NCI-H82 (cell line): ENCODE measurements at regions not wholly inside any gene's neighbourhood (a gene's known extent, or its start where the extent isn't known, plus 50 kb on each side); places are given as distances from the start of the nearest gene placed in this dataset.
"Not testable (repeated sequence)": the region's sequence is repeated elsewhere in the genome, so short reads cannot be mapped to it uniquely, and the experiment has no call there.

ENCODE experiments used
- DNase-seq: peaks from one replicate; lab custom pipeline; 2025; lab: John Stamatoyannopoulos, UW

DNA sequence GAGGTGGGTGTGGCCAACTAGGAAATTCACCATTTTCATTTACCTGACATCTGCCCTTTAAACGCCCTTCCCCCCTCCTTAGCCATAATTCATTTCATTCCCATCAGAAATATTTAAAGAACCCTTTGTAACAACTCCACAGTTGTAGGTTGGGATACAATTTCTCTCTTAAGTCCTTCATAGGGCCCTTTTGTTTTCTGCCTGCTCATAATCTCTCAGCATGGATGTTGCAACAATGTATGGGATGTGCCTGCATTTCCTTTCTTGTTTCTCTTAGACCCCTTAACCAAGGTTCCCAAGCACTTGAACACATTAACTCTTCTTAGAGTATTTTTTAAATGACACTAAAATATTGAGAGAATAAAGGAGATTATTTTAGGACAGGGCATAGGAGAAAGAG, 51.7 kb upstream of the MYO10 start:
- no peak for DNase-seq

- DNase-seq, result not testable (repeated sequence)
Observed at GRCh38 chr5:16990817-16991520, 54.9 kb upstream of the MYO10 start.

- no peak for DNase-seq
Observed at GRCh38 chr5:16992006-16992405, 55.9 kb upstream of the MYO10 start.

GRCh38 chr5:16992444-16992843, 56.4 kb upstream of the MYO10 start:
- DNase-seq, result no peak

DNA sequence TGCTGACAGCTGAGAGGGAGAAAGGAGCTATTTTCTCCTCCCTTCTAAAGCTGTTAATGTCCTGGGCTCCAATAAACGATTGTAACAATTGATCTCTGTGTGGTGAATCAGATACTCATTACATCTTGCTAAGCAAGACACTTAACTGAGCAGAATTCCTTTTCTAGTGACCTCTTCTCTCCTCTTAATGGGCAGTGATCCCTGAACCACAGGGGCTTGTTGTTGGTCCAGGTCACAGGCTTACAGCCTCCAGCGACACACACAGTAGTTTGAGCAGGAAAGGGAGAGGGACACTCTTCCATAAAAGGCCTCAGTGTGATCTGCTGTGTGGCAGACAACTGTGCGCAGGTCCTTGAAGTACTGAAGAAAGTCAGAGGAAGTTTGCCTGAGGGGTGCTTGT, 58.5 kb upstream of the MYO10 start:
- no peak for DNase-seq

GRCh38 chr5:16995372-16995771, 59.3 kb upstream of the MYO10 start:
- DNase-seq, result no peak

DNA sequence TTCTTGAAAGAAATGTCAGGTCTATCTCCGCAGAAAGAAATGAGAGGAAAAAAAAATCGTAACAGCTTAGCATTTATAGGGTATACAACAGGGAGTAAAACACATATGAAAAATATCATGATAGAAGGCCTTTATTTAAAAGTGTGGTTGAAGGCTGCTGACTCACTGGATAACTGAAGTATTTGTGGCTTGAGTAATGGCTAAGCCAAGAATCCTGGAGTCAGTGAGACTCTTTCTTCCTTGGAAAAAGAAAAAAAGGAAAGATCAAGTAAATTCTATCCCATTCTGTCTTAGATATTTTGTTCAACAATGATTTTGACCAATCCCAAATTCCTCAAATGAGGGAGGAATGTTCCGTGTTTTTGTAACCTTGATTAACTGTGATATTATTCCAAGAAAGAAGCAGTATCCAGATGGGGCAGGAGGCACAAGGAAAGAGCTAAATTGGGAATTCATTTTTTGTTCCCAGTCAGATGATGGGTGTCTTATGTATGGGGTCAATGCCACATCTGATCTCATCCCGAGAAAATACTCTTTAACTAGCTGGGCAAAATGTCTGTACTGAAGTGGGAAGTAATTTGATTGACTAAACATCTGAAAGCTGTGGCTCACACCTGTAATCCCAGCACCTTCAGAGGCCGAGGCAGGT, 64.3 kb upstream of the MYO10 start:
- no peak for DNase-seq

DNA sequence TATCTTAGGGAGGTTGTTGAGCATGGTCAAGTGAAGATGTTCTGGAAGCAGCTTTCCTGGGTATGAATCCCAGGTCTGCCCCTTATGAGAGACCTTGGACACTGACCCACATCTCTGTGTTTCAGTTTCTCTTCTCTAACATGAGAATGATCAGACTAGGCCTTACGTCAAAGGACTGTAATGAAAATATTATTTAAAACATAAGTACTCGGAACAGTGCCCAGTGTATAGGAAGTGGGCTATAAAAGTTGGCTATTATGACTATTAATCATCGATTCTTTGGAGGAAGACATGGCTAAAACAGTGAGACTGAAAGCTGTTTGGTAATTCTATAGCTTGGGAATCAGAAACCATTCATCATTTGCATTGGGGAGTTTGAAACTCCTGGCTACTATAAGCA, 65.3 kb upstream of the MYO10 start:
- no peak for DNase-seq

DNA sequence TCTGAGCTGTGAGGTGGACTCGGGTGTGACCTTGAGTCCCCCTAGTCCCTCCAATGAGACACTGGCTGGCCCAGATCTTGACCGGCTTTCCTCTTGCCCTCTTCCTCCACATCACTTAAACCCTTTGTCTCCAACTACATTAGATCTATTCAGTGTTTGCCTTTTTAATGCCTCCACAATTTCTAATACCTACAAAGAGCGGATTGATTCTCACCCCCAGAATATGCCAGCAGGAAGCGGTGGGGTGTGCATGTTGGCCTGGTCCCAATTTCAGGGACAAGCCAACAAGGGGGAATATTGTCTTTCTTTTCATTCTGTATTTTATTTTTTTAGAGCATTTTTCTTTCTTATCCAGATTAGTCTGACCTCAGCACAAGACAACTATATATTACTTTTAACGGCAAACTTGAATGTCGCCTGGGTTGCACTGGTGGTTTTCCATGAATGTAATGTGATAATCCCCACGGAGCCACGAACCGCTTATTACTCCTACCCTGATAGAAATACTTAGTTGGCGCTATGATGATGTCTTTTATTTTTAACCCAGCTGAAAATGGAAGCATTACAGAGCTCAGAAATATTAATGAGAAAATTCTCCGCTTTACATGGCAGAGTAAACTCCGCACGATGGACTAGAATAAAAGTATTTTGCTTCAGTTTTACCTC, 68.5 kb upstream of the MYO10 start:
- no peak for DNase-seq

GRCh38 chr5:17005107-17005828, 69.2 kb upstream of the MYO10 start:
- no peak for DNase-seq

GRCh38 chr5:17012289-17012688, 76.2 kb upstream of the MYO10 start:
- DNase-seq, result no peak

DNA sequence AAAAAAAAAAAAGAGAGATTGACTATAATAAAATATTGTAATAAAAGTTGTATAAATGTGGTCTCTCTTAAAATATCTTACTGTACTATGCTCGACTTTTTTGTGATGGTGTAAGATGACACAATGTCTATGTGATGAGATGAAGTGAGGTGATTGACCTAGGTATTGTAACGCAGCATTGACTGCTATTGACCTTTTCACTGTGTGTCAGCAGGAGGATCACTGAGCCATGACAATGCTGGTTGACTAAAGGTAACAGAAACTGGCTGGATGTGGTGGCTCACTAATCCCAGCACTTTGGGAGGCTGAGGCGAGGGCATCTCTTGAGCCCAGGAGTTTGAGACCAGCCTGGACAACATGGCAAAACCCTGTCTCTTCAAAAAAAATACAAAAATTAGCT, 78.6 kb upstream of the MYO10 start:
- DNase-seq, result no peak

GRCh38 chr5:17018871-17019270, 82.8 kb upstream of the MYO10 start:
- DNase-seq, result no peak

DNA sequence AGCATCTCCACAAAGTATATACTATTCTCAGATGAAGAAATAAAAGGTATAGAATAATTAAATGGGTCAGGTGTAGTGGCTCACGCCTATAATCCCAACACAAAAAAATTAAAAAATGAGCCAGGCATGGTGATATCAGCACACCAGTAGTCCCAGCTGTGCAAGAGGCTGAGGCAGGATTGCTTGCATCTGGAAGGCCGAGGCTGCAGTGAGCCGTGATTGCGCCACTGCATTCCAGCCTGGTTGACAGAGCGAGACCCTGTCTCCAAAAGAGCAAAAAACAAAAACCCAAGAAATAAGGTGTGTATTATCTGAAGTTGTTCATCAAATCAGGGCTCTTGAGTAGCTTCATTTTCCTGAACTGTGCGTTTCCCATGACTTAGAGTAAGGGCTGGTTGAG, 83.2 kb upstream of the MYO10 start:
- no peak for DNase-seq

DNA sequence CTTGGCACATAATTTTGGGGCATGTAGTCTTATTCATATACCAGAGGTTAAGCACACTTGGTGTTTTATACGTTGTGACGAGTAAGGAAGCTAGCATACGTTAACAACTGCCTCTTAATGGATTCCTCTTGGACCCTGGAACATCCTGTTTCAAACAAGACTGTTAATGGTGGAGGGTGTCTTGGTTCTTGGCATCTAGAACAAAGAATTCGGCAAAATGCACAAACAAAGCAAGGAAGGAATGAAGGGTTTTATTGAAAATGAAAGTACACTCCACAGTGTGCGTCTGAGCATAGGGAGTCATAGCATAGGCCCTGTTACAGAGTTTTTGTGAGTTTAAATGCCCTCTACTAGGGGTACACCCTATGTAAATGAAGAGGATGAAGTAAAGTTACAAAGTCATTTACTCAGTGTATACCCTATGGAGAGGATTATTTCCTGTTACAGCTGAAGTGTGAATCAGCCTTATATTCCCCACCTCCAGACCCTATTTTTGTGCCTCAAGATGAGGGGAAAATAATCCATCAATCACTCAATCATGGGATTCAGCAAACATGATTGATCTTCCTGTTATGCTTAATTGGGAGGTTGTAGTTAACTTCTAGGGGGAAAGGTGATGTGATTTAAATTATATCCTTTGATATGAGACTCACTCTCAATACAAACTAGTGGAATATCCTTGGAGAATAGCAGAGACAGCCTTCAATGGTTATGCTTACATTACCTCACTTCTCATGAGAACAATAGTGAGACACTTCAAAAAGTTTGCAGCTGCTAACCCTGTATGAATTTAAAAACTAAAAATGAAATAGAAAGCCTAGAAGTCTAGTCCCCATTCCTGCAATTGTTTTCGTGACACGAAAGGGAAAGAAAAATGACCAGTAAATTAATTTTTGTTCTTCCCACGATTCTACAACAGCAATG, 84.9 kb upstream of the MYO10 start:
- no peak for DNase-seq

GRCh38 chr5:17021602-17021932, 85.5 kb upstream of the MYO10 start:
- no peak for DNase-seq

- DNase-seq, result no peak
Observed at GRCh38 chr5:17022296-17022695, 86.2 kb upstream of the MYO10 start.

GRCh38 chr5:17024686-17025180, 88.6 kb upstream of the MYO10 start:
- DNase-seq, result no peak

GRCh38 chr5:17031659-17032277, 95.7 kb upstream of the MYO10 start:
- DNase-seq, result not testable (repeated sequence)

GRCh38 chr5:17032314-17032985, 96.4 kb upstream of the MYO10 start:
- not testable (repeated sequence) for DNase-seq

DNA sequence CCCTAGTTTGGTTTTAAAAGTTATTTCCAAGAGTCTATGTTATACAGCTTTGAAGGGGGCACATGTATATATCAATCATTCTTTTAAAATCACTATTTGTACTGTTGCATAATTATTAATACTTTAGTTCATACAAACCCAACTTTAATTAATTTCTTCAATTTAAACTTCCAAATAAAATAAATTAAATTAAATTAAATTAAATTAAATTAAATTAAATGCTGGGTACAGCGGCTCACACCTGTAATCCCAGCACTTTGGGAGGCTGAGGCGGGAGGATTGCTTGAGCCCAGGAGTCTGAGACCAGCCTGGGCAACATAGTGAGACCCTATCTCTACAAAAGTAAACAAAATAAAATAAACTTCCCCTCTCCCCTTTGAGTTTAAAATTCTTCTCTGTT, 98.9 kb upstream of the MYO10 start:
- DNase-seq, result not testable (repeated sequence)
